ENCODE measurements at regions not wholly inside any gene's neighbourhood (a gene's known extent, or its start where the extent isn't known, plus 50 kb on each side); places are given as distances from the start of the nearest gene placed in this dataset.

DNA sequence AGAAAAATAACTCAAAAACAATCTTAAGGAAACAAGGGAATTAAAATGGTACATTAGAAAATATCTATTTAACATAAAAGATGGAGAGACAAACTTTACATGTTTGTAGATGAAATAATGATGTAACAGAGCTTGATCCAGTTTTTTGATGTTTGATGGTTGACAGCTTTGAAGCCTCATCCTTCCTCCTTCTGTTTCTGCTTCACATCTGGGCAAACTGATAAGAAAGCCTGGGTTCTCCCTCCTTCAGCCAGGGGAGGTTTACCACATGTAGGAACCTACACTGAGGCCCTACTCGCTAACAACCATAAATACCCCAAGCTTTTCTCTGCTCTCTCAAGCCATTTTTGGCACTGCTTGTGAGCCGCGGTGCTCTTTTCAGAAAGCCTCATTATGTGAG, 82.8 kb upstream of the ZNF32 start:
- Mint-ChIP-seq H3K27me3 (no peaks in the 10 kb centered on the region), H3K4me1 (peaks cover 9% of the 10 kb centered on the region), H3K36me3 (ENCODE audit: low read depth) (peaks cover 2% of the 10 kb centered on the region), H3K27ac (no peak overlapping the region), H3K4me3 (no peak overlapping the region)
- peaks cover 7% of the 10 kb centered on the region for H3K9me3 ChIP-seq (ENCODE audit: control insufficient read depth, low read length, poor library complexity, severe bottlenecking)
- no peak for ATAC-seq
- DNase-seq: no peak

DNA sequence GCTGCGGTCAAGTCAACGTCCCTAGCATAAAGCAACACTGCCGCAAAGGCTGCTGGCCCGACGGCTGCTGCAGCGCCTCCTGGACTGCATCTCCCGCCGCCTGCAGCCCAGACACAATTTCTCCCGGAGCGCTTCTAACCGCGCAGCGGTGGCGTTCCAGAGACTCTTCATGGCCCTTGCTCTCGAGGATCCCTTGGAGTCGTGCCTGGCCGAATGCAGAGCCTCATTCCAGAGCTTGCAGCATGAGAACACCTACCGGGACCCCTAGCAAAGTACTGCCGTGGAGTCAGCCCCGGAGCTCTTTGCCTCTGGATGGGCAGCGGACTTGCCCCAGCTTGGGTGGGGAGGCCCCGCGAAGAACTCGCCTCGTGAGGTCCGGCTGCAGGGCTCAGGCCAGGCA, 79.7 kb upstream of the ZNF32 start:
- Mint-ChIP-seq H3K27me3 (no peaks in the 10 kb centered on the region), H3K4me3 (no peak overlapping the region), H3K4me1 (no peaks in the 10 kb centered on the region), H3K27ac (no peak overlapping the region), H3K36me3 (ENCODE audit: low read depth) (peaks cover 2% of the 10 kb centered on the region)
- H3K9me3 ChIP-seq (ENCODE audit: control insufficient read depth, low read length, poor library complexity, severe bottlenecking): peaks cover 7% of the 10 kb centered on the region
- DNase-seq: no peak
- no peak for ATAC-seq

DNA sequence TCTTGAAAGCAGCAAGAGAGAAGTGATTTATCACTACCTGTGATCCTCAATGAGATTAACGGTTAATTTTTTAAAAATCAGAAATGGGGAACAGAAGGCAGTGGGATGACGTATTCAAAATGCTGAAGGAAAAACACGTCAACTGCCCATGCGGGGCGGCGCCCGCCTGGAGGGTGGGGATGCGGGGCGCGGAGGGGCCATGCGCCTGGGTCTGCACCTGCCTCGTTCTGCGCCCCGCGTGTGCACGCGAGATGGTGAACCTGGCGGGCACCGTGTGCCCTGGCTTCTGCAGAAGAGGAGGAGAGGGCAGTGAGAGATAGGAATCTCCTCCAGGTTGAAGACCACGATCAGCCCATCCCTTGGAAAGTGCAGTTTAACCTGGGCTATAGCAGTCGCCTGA, 79.3 kb upstream of the ZNF32 start:
- H3K27ac Mint-ChIP-seq: no peak overlapping the region
- no peak for ATAC-seq
- peaks cover 2% of the 10 kb centered on the region for H3K36me3 Mint-ChIP-seq (ENCODE audit: low read depth)
- no peaks in the 10 kb centered on the region for H3K4me1 Mint-ChIP-seq
- no peak overlapping the region for H3K4me3 Mint-ChIP-seq
- H3K27me3 Mint-ChIP-seq: no peaks in the 10 kb centered on the region
- peaks cover 7% of the 10 kb centered on the region for H3K9me3 ChIP-seq (ENCODE audit: control insufficient read depth, low read length, poor library complexity, severe bottlenecking)
- DNase-seq: no peak

DNA sequence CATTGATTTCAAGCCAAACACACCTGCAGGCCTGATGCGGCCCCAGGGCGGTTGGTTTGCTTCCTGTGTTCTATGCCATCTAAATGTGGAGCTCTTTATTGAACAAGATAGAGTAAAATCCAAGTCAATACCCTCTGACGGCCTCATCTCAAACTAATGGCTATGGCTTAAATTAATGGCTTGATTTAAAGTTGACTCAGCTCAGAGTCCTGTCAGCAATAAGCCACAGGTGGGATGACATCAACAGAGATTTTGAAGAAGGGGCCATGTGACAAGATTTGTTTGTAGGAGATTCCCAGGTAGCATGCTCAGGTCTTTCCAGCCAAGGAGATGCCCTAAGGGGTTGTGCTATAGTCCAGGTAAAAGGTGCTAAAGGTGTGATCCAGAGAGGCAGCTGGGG, 66.7 kb upstream of the ZNF32 start:
- H3K9me3 ChIP-seq (ENCODE audit: control insufficient read depth, low read length, poor library complexity, severe bottlenecking): no peaks in the 10 kb centered on the region
- Mint-ChIP-seq H3K4me3 (no peak overlapping the region), H3K27ac (no peak overlapping the region), H3K27me3 (peaks cover 23% of the 10 kb centered on the region), H3K36me3 (ENCODE audit: low read depth) (no peaks in the 10 kb centered on the region), H3K4me1 (no peaks in the 10 kb centered on the region)
- ATAC-seq: no peak
- DNase-seq: no peak

DNA sequence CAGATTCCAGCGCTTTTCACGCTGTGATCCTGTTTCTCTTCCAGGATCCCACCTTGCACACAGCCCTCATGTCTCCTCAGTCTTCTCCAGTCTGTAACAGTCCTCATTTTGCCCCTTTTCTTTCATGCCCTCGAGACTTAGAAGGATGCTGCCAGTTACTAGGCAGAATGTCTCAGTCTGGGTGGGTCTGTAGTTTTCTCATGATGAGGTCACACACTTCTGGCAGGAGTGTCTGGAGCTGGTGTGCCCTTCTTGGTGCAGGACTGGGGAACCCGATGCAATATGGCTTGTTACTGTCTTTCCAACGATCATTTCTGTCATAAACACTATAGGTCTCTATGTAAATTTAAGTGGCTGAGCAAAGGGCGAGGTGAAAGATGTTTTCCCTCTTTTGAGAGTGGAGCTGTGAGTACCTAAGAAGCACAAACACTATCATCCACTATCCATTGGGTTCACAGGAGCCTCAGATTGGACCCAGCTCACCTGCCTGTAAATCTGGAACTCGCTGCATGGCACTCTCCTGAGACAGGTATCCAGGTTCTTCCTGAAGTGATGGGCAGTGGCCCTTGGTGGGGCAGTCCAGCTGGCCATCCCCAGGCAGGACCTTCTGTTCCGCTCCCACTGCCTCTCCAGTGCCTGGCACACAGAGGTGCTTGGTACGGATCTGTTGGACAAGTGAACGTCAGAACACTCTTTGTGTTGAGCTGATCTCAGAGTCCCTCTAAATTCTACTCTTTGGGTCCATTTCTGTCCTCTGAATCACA, 64.3 kb upstream of the ZNF32 start:
- no peak overlapping the region for H3K4me3 Mint-ChIP-seq
- no peaks in the 10 kb centered on the region for H3K36me3 Mint-ChIP-seq (ENCODE audit: low read depth)
- peaks cover 13% of the 10 kb centered on the region for H3K27me3 Mint-ChIP-seq
- no peak overlapping the region for H3K27ac Mint-ChIP-seq
- no peaks in the 10 kb centered on the region for H3K4me1 Mint-ChIP-seq
- DNase-seq (no peak), ATAC-seq (no peak)
- no peaks in the 10 kb centered on the region for H3K9me3 ChIP-seq (ENCODE audit: control insufficient read depth, low read length, poor library complexity, severe bottlenecking)

DNA sequence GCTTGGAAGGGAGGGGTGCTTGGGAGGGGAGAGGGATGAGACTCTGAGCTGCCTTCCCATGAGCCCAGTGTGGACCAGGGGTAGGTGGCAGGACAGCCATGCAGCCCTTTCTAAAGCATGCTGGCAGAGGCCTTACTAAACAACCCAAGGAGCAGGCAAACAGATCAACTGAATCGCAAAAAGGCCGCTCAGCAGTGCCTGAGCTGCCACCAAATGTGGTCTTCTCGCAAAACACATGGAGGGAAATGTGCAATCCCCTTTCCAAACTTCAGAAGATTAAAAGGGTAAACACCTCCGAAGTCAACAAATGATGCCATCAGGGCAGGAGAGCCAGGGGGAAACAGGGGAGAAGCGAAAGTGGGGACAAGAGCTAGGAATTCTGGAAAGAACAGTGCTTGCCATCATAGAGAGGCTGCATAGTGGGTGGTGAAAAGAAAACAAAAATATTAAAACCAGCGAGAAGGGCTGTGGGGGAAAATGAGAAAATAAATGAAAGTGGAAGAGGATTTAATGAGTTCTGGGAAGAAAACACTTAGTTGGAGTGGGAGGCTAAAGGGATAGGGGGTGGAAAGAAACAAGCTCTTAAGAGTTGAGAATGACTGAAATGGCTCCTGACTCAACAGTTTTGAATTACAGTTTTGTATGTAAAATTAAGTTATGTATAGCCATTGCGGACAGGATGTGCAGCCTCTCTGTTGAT, 62.2 kb upstream of the ZNF32 start:
- no peak overlapping the region for H3K27ac Mint-ChIP-seq
- H3K4me3 Mint-ChIP-seq: no peak overlapping the region
- peaks cover 2% of the 10 kb centered on the region for H3K4me1 Mint-ChIP-seq
- ATAC-seq (no peak), DNase-seq (no peak)
- H3K36me3 Mint-ChIP-seq (ENCODE audit: low read depth): peaks cover under 1% of the 10 kb centered on the region
- H3K9me3 ChIP-seq (ENCODE audit: control insufficient read depth, low read length, poor library complexity, severe bottlenecking): no peaks in the 10 kb centered on the region
- H3K27me3 Mint-ChIP-seq: peaks cover 6% of the 10 kb centered on the region

DNA sequence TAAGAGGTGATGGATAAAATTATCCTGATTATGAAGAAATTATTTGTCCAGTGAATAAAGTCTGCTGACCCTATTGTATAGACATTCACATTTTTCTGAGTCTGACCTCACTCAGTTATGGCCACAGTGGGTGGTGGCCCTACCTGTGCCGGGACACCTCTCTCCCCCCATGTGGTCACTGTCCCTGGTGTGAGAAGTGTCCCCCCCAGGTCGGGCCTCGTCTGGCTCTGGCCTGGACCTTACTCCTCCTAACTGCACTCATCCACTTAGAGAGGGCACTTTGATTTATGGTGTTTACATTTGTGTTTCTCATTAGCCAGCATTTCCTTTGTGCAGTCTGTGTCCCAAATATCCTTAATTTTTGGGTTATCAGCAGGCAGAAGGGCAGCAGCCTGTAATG, 59.6 kb upstream of the ZNF32 start:
- H3K27ac Mint-ChIP-seq: no peak overlapping the region
- peaks cover 2% of the 10 kb centered on the region for H3K36me3 Mint-ChIP-seq (ENCODE audit: low read depth)
- H3K4me1 Mint-ChIP-seq: peaks cover 2% of the 10 kb centered on the region
- no peak overlapping the region for H3K4me3 Mint-ChIP-seq
- DNase-seq (no peak), ATAC-seq (no peak)
- no peaks in the 10 kb centered on the region for H3K9me3 ChIP-seq (ENCODE audit: control insufficient read depth, low read length, poor library complexity, severe bottlenecking)
- H3K27me3 Mint-ChIP-seq: peaks cover 6% of the 10 kb centered on the region

DNA sequence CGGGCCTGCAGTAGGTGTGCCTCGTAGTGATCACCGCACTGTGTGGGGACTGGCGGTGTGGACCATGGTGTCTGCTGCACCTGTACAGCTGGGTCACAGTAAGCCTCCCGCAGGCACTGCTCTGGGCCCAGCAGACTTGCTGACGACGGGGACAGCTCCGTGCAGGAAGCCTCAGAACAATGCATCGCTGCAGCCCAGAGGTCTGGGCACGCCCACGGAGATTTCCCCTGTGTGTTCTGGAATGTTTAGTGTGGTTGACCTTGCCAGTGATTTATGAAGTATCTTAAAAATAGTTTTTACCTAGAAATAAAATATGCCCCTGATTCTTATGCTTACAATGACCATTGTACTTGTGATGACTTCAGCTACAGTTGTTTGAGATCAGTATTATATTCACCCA, 59.1 kb upstream of the ZNF32 start:
- H3K9me3 ChIP-seq (ENCODE audit: control insufficient read depth, low read length, poor library complexity, severe bottlenecking): no peaks in the 10 kb centered on the region
- Mint-ChIP-seq H3K4me1 (peaks cover 2% of the 10 kb centered on the region), H3K27ac (no peak overlapping the region), H3K4me3 (no peak overlapping the region), H3K36me3 (ENCODE audit: low read depth) (peaks cover 2% of the 10 kb centered on the region), H3K27me3 (peaks cover 6% of the 10 kb centered on the region)
- ATAC-seq (no peak), DNase-seq (no peak)

DNA sequence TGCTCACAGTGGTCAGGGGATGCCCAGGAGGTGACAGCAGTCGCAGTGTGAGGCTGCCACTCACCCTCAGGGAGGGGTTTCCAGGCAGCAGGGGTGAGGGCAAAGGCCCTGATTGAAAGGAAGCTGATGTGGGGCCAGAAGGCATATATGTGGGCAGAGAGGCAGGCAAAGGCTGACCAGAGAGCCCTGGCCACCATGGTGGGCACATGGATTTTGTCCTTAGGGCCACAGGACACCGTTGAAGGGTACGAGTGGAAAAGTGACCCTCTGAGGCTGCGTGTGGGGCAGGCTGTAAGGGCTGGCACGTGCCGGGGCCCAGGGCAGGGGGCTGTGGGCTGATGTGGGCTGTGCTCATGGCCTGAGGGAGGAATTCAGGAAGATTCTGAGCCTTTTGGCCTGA, 57.5 kb upstream of the ZNF32 start:
- no peak overlapping the region for H3K4me3 Mint-ChIP-seq
- ATAC-seq (no peak), DNase-seq (no peak)
- peaks cover 2% of the 10 kb centered on the region for H3K4me1 Mint-ChIP-seq
- H3K27me3 Mint-ChIP-seq: peaks cover 3% of the 10 kb centered on the region
- H3K27ac Mint-ChIP-seq: no peak overlapping the region
- no peaks in the 10 kb centered on the region for H3K9me3 ChIP-seq (ENCODE audit: control insufficient read depth, low read length, poor library complexity, severe bottlenecking)
- H3K36me3 Mint-ChIP-seq (ENCODE audit: low read depth): peaks cover 2% of the 10 kb centered on the region

DNA sequence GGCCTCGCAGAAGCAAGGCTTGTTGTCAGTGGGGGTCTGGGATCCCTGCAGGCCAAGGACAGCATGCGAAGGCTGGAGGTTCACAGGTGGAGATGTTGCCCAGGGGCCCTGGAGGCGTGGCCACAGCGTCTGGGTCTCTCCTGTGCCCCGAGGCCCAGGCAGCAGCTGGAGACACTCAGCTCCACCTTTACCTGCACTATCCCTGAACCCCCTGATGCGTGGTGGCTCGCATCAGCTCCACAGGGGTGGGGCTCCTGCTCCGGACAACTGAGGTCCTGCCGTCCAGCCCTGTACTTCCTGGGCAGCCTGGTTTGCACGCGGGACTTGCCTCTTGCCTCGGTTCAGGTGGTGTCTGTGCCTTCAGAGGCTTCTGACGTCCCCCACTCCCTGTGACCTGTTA, 54.6 kb upstream of the ZNF32 start:
- H3K9me3 ChIP-seq (ENCODE audit: control insufficient read depth, low read length, poor library complexity, severe bottlenecking): no peaks in the 10 kb centered on the region
- ATAC-seq (no peak), DNase-seq (no peak)
- H3K36me3 Mint-ChIP-seq (ENCODE audit: low read depth): peaks cover 4% of the 10 kb centered on the region
- peaks cover 23% of the 10 kb centered on the region for H3K27me3 Mint-ChIP-seq
- peaks cover 2% of the 10 kb centered on the region for H3K4me1 Mint-ChIP-seq
- H3K27ac Mint-ChIP-seq: no peak overlapping the region
- H3K4me3 Mint-ChIP-seq: no peak overlapping the region

DNA sequence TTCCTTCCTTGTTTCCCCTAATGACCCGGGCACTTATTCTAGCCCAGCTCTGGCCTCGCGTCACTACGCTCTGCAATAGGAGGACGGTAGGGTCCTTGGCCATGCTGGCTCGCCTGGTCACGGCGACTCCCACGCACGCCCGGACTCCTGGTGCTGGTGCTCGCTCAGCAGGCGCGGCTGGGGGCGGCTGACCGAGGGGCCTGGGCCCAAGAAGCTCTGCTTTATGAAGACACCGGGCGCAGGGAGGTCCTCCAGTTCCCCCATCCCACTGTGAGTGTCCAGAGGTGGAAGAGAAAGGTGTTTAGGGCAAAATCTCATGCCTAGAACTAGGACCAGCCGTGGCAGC, 54.2 kb upstream of the ZNF32 start:
- H3K36me3 Mint-ChIP-seq (ENCODE audit: low read depth): peaks cover 4% of the 10 kb centered on the region
- peaks cover 24% of the 10 kb centered on the region for H3K27me3 Mint-ChIP-seq
- H3K9me3 ChIP-seq (ENCODE audit: control insufficient read depth, low read length, poor library complexity, severe bottlenecking): no peaks in the 10 kb centered on the region
- H3K27ac Mint-ChIP-seq: no peak overlapping the region
- no peak overlapping the region for H3K4me3 Mint-ChIP-seq
- no peak for ATAC-seq
- peaks cover 2% of the 10 kb centered on the region for H3K4me1 Mint-ChIP-seq
- no peak for DNase-seq

DNA sequence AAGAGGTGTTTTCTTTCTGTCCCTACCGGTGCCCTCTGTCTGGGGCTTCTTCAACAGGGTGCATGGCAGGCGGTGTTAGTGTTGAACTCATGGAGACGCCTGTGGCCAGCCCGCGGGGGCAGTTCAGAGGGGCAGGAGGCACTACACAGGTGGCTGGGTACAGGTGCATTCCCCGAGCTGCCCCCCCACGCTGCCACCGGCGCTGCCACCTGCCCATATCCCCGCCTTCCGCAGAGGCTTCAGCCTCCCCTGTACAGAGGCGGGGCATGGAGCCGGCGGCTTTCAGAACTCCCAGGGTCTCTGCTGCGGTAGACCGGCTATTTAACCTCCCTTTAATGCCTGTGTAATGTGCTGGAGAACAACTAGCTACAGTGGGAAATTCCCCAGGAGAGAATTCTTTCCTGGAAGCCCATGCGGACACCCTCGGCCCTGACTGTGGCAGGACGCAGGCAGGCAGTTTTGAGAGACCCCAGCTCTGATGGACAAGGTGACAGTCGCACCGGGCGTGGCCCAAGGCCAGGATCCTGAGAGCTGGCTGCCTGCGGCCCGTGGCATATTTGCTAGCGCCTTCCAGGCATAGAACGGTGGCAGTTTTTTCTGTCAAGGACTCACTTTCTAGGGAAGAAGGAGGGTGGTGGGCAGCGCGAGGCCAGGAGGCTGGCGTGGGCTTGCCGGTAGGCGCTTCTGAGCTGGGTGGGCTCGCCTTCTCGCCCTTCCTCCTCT, 53.7 kb upstream of the ZNF32 start:
- DNase-seq (no peak), ATAC-seq (no peak)
- Mint-ChIP-seq H3K4me1 (peaks cover 2% of the 10 kb centered on the region), H3K27me3 (peaks cover 24% of the 10 kb centered on the region), H3K36me3 (ENCODE audit: low read depth) (peaks cover 4% of the 10 kb centered on the region), H3K4me3 (no peak overlapping the region), H3K27ac (no peak overlapping the region)
- no peaks in the 10 kb centered on the region for H3K9me3 ChIP-seq (ENCODE audit: control insufficient read depth, low read length, poor library complexity, severe bottlenecking)

DNA sequence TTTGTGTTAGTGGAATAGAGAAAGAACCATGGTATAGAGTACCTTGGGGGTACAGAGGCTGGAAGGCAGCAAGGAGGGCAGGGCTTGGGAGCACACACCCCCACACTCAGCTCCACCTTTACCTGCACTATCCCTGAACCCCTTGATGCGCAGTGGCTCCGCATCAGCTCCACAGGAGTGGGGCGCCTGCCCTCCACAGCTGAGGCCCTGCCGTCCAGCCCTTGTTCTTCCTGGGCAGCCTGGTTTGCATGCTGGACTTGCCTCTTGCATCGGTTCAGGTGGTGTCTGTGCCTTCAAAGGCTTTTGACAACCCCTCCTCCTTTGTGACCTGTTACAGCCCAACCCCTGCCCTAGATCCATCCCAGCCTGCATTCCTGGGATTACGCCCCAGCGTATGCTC, 52.6 kb upstream of the ZNF32 start:
- DNase-seq: no peak
- no peaks in the 10 kb centered on the region for H3K9me3 ChIP-seq (ENCODE audit: control insufficient read depth, low read length, poor library complexity, severe bottlenecking)
- no peak overlapping the region for H3K27ac Mint-ChIP-seq
- peaks cover 4% of the 10 kb centered on the region for H3K36me3 Mint-ChIP-seq (ENCODE audit: low read depth)
- peaks cover 24% of the 10 kb centered on the region for H3K27me3 Mint-ChIP-seq
- peaks cover under 1% of the 10 kb centered on the region for H3K4me1 Mint-ChIP-seq
- no peak for ATAC-seq
- no peak overlapping the region for H3K4me3 Mint-ChIP-seq

All from T-helper 17 cell (primary cell).